HG03460 (cell line): ENCODE measurements at regions not wholly inside any gene's neighbourhood (a gene's known extent, or its start where the extent isn't known, plus 50 kb on each side); places are given as distances from the start of the nearest gene placed in this dataset.
"Not testable (repeated sequence)": the region's sequence is repeated elsewhere in the genome, so short reads cannot be mapped to it uniquely, and the experiment has no call there.

ENCODE experiments used
- ATAC-seq: cut with Tn5 transposase; IDR thresholded peaks from one replicate; pipeline ENCODE4 v1.9.1; 2021; ENCODE audit not compliant: unreplicated experiment

DNA sequence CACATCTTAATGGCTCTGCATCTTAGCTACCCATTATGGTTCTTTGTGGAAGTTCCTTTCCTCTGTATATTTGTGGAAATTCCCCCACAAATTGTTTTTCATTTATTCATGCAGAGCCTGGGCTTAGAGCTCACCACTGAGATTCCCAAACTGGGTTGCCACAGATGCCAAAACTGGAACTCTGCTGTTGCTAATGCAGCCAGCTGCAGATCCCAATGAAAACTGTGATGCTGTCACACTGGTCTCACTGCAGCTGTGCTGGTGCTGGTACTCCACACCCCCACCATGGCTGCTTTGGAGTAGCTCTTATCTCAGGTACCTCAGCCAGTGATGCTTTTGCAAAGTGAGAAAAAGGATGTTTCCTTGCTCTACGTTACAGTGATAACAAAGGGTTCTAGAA lies 87.7 kb downstream of the DCK start:
- ATAC-seq, result no peak

DNA sequence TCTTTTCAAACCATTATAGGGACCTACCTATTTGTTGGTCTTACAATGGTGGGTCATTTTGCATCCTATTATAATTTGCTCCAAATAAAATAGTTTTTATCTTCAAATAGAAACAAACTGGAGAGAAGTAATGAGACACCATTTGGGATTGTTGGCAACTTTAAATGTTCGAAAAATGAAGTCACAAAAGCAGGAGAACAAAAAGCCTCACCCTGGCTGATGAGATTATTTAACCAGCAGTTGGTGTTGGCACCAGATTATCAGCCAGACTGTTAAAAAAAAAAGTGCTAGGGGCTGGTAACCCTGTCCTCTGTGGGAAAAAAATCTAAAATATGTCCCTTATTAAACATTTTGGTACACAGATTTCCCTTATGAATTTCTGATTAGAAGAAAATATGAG lies 100.3 kb downstream of the DCK start:
- ATAC-seq, result no peak

DNA sequence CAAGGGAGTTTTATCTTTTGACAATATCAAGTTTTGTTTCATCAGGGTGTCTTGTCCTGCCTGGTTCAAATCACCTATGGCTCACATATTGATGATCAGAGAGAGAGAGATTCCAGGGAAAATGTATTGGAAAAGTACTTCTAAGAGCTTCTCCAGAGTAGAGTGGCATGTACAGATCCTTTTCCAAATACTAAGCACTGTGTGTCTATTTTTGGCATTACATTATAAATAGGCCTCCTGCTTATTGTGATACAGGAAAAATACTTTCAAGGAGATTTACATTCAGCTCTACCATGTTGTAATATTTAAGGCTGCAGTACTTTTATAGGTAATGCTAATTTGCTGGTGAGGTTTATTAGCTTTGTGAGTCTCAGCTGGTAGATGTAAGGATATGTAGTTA lies 100.8 kb downstream of the DCK start:
- ATAC-seq, result no peak

GRCh38 chr4:71095141-71095540 lies 101.7 kb downstream of the DCK start:
- ATAC-seq, result no peak

DNA sequence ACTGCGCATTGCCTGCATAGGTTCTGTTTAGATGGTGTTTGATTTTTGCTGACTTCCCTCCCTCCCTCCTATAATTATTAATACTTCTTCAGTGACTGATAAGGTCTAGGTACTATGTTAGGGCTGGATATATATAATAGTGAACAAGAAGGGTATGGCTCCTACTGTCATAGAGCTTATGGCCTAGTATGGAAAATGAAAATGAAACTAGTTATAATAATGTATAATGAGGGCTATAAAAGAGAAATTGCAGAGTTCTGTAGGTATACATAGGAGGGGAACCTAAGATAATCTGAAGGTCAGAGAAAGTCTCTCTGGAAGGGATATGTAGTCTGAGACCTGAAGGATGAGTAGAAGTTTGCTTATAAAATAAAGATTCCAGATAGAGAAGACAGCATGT lies 102.1 kb downstream of the DCK start:
- ATAC-seq, result no peak

DNA sequence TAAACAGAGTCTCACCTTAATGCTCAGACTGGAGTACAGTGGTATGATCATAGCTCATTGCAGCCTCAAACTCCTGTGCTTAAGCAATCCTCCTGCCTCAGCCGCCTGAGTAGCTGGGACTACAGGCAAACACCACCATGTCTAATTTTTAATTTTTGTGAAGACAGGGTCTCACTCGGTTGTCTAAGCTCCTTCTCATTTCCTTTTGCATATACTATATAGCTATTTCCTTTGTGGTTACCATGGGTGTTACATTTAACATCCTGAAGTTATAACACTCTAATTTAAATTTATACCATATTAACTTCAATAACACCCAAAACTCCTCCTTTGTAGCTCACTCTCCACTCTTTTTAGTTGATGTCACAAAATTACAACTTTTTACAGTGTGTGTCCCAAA lies 114.3 kb downstream of the DCK start:
- no peak for ATAC-seq

- no peak for ATAC-seq
Observed at GRCh38 chr4:71110499-71110898, 117.0 kb downstream of the DCK start.

DNA sequence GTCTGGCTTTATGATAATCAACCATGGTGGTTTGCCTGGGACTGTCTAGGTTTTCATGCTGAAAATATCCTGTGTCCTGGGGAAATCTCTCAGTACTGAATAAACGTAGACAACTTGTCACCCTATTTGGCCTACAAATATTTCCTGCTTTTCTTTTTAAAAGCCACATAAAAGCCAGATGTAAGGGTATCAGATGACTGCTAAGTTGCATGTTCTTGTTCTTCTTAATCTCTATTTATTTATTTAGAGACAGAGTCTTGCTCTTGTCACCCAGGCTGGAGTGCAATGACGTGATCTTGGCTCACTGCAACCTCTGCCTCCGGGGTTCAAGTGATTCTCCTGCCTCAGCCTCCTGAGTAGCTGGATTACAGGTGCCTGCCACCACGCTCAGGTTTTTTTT lies 117.7 kb downstream of the DCK start:
- not testable (repeated sequence) for ATAC-seq

GRCh38 chr4:71113294-71113693 lies 119.8 kb downstream of the DCK start:
- no peak for ATAC-seq

GRCh38 chr4:71120831-71121524 lies 127.5 kb downstream of the DCK start:
- no peak for ATAC-seq

- no peak for ATAC-seq
Observed at GRCh38 chr4:71123951-71124350, 130.5 kb downstream of the DCK start.

- no peak for ATAC-seq
Observed at GRCh38 chr4:71125137-71125536, 131.7 kb downstream of the DCK start.

- ATAC-seq, result no peak
Observed at GRCh38 chr4:71126719-71127118, 133.3 kb downstream of the DCK start.

DNA sequence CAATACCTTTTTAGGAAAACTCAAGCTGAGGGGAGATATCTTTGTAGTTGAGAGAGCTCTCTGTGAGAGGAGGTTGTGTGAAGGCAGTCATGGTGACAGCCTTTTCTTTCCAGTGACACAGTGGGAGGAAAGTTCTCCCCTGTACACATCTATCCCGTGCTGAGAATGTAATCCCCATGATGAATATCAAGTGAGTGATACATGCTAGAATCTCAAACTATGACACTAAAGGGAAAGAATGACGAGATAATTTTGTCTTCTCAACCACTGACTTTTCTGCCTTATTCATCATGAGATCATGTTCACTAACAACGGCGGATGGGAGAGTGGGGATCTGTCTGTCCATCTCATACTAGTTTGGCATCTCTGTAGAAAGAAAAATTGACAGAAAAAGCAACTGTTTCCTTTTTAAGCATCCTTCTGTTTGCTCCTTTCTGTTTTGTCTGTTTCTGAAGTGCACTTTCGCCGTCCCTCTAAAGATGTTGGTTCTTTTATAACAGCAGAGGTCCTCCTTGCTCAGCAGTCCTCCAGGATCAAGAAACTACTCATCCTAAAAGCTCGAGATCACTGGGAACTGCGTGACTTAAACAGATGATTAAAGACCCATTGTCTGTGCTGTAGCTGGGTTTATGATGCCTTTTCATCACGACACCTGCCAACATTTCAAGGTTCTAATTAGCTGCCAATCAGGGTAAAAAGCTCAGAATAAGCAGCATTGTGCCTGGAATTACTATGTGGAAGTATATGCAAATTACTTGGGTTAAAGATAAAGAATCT lies 137.6 kb downstream of the DCK start:
- no peak for ATAC-seq

- ATAC-seq, result no peak
Observed at GRCh38 chr4:71132486-71132885, 139.0 kb downstream of the DCK start.

DNA sequence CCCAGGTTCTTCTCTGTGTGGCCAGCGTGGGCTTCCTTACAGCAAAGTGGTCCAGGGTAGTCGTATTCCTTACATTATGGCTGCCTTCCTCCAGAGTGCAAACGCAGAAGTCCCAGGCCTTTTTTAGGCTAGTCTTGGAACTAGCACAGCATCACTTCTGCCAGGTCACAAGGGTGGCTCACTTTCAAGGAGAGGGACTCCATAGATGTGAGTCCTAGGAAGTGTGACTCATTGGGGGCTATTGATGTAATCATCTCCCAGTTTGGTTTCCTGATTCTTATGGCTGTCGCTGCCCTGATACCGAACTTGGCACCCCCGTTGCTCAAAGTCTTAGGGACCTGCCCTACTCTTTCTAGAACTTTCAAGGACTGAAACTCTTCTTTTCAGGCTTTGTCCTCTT lies 140.0 kb downstream of the DCK start:
- no peak for ATAC-seq

DNA sequence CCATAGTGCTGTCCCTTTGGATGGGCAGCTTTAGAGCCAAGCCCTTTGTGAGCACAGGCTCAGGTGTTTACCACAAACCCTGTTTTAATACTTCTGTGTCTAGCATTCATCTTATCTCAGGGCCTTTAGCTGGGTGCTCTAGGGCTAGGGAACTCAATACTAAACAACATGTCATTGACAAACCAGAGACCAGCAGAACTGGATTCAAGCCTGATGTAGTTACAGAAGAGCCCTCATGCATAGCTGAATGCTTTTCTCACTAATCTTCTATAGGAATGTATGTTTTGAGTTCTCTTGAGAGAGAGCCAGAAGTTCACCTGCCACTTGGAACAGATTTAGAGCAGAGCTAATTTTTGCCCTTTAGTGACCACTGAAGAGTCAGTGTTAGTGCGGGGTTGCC lies 142.6 kb downstream of the DCK start:
- no peak for ATAC-seq

- no peak for ATAC-seq
Observed at GRCh38 chr4:71138007-71138615, 144.7 kb downstream of the DCK start.

DNA sequence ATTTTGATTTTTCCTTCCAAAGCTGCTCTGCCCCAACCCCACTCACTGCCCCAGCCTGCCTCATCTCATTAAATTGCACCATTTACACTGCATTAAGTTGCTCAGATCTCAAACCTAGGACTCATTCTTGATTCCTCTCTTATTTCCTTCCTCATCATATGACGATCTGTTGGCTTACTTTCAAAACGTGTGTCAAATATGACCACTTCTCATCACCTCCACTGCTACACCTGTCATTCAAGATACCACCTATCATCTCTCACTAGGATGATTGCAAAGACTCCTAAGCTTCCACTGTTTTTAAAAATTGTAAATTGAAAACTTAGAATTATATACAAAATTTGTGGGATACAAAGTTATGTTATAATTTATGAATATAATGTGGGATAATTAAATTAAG lies 147.1 kb downstream of the DCK start:
- ATAC-seq, result no peak

GRCh38 chr4:71141125-71141524 lies 147.7 kb downstream of the DCK start:
- ATAC-seq, result no peak

DNA sequence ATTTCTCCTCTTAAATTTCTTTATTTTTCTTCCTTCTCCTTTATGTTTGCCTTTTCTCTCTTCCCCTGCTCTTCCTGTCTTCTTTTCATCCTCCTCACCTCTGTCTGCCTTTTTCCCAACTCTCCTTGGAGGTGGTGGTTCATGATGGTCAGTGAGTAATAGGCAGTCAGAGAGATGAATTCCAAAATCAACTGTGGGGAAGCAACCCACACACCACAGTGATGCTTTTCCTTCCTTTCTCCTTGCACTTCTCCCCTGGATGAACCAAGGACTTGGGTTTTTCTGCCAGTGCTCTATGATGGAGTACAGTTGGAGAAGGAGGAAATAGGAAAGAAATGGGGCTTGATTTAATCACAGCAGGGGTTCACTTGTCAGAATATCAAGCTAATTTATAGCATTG lies 153.8 kb downstream of the DCK start:
- ATAC-seq, result no peak

- no peak for ATAC-seq
Observed at GRCh38 chr4:71148545-71148944, 155.1 kb downstream of the DCK start.
